HG02610 (cell line): ENCODE measurements at regions not wholly inside any gene's neighbourhood (a gene's known extent, or its start where the extent isn't known, plus 50 kb on each side); places are given as distances from the start of the nearest gene placed in this dataset.

Experiments
- ATAC-seq: cut with Tn5 transposase; IDR thresholded peaks from one replicate; pipeline ENCODE4 v1.9.1; 2021; ENCODE audit warnings: mild to moderate bottlenecking, moderate library complexity; ENCODE audit not compliant: unreplicated experiment

GRCh38 chr4:24476282-24476681 is 108.1 kb downstream of the DHX15 start:
- no peak for ATAC-seq

DNA sequence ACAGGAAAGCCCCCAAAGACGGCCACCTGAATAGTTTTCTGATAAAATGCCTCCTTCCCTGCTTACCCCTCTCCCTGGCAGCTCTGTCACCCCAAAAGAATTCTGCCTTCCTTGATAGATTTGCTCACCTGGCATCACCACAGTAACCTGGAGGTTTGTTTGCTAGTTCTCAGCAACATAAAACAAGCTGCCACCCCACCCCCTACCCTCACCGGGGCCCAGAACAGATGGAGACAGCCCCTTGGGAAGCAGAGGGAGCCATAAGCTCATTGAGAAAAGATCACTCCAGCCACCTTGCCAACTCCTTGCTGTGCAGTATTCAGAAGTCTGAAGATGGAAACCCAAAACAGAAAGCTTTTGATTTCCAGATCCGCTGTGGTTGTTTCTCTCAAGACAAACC is 108.6 kb downstream of the DHX15 start:
- no peak for ATAC-seq

DNA sequence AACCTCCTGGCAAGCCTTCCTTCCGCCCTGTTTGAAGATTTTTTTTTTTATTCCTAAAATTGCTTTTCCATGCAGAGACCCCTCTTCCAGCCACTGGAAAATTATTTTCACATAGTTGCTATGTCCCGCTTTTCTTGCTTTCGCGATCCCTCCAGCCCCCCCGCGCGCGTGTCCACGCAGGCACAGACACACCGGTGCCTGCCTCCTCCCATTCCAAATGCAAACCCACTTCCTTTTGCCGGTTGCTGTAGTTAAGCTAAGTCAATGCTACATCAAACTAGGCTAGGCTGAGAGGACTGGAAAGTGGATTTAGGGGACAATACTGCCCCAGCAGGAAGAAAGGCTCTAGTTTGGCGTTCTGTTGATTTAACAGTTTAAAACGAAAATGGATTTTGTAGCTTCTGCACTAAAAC is 111.0 kb downstream of the DHX15 start:
- no peak for ATAC-seq

- ATAC-seq: peak; percentile 60
These were observed 111.6 kb downstream of the DHX15 start for GRCh38 chr4:24472514-24473308.

GRCh38 chr4:24472161-24472510 is 112.2 kb downstream of the DHX15 start:
- no peak for ATAC-seq

GRCh38 chr4:24471486-24472160 is 112.7 kb downstream of the DHX15 start:
- no peak for ATAC-seq

DNA sequence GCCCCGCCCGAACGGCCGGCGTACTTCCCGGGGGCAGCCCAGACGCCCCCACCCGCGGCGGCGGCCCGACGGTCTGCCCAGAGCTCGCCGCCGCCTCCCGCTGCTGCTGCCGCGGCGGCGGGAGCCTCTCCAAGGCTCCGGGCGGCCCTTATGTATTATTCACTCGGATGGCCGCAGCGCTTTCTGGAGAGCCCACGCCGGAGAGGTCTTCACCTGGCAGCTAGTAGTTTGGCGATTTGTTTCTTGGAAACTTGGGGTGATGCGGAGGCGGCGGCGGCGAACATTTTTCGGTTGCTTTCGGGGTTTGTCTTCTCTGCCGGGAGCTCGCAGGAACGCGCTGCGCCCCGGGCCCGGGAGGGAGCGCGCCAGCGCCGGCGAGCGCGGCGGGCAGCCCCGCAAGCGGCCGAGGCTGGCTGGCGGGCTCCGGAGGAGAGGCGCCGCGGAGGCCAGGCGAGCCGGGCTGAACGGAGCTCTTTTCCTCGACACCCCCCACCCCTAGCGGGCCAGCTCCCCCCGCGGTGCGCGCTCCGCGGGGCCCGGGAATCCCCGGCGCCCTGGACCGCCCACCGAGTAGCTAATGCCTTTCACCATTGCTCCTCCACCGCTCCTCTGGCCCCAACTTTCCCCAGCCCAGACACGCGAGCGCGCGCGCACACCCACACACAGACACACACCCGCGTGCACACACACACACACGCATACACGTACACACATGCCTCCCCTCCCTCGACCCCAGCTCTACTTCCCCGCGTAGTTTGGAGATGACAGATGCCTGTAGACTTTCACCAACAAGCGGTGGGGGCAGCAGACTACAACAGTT is 113.5 kb downstream of the DHX15 start:
- no peak for ATAC-seq

- no peak for ATAC-seq
These were observed 116.3 kb downstream of the DHX15 start for GRCh38 chr4:24468071-24468470.

DNA sequence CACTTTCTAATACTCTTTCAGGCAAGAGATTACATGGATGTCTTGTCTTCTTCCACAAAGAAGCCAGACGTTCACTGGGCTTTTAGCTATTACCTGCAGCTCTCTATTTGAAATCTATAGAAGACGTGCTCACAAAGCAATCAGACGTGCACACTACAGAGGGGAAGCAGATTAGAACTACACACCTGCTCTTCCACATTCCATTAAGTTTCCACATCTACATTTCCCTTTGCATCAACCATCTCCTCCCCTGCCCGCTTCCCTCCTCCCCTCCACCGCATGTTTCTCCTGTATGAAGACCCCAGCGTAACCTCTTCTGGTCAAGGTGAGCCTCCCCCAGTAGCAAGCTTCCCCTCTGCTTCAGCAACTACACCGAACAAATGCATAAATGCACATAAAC is 119.8 kb downstream of the DHX15 start:
- ATAC-seq: no peak

- ATAC-seq: no peak
These were observed 127.9 kb downstream of the DHX15 start for GRCh38 chr4:24456431-24456830.

GRCh38 chr4:24453951-24454350 is 130.4 kb downstream of the DHX15 start:
- ATAC-seq: no peak

DNA sequence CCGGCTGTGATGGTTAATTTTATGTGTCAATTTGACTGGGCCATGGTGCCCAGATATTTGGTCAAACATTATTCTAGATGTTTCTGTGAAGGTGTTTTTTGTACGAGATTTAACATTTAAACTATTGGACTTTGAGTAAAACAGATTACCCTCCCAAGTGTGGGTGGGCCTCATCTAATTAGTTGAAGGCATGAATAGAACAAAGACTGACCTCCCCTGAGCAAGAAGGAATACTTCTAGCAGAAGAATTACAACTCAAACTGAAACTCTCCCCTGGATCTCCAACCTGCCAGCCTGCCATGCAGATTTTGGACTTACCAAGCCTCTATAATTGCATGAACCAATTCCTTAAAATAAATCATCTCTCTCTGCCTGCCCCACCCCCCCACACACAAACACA is 132.5 kb downstream of the DHX15 start:
- no peak for ATAC-seq

- ATAC-seq: no peak
These were observed 141.2 kb downstream of the DHX15 start for GRCh38 chr4:24443200-24443599.

DNA sequence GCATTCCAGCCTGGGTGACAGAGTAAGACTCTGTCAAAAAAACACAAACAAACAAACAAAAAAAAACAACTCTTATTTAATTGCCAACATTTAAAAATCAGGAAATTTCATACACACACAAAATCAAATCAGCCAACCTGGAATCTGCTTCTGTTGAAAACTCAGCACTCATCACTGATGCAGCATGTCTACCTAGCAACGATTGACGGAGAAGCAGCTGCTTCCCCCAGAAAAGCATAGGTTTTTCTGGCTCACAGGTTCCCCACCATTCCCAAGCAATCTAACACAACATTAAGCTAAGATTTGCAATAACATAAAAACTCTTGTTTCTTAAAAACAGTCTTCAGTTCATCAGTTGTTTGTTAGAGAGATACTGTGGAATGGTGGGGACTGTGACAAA is 143.6 kb downstream of the DHX15 start:
- ATAC-seq: no peak

GRCh38 chr4:24434241-24434640 is 150.1 kb downstream of the DHX15 start:
- ATAC-seq: no peak

- ATAC-seq: no peak
These were observed 150.7 kb downstream of the DHX15 start for GRCh38 chr4:24433515-24434214.

DNA sequence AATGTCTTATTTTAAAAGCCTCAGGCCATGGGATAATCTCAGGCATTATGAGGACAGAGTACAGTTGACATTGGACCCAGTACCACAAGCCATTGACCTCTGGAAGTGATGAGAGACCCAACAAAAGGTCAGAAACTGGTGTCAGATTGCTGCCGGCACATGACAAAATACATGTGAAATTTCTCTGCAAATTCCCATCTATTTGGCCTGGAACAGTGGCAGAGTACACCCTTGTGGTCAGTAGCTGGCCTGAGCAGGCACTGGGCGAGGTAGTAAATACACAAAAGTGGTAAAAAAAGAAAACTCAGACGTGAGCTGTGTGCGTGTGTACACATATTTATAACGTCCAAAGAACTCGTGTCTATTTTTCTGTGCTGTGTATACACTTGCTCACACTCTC is 155.5 kb downstream of the DHX15 start:
- ATAC-seq: no peak

DNA sequence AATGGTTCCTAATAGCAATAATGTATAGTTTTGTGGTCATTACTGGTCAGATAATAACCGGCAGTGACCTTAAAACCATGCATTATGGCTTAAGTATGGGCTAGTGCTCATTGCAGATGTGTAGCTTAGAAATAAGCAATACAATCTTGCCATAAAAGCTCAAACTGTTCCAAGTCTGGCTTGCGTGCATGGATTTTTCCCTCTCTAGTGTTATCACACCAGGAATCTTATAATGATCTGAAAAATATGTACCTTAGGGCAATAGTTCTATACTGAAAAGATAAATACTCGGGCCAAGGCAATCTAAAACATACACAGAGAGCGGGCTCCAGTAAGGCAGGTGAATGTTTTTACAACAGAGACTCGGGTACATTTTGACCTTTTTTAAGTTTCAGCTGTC is 157.8 kb downstream of the DHX15 start:
- no peak for ATAC-seq

DNA sequence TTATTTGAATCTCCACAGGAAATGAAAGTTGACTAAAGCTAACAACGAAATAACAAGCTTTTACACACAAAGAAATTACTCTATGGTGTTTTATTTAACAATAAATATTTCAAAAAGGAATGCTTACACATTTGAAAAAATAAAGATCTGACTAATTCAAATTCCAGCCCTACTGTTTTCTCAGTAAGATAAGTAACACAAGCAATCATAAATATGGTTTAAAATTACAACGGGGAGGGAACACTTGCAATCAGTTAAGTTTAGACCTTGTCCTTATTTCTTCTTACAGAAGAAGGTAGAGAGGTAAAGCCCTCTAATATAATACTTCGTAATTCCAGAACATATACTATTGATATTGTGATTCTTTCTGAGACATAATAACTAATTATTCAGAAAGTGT is 158.5 kb downstream of the DHX15 start:
- ATAC-seq: no peak

DNA sequence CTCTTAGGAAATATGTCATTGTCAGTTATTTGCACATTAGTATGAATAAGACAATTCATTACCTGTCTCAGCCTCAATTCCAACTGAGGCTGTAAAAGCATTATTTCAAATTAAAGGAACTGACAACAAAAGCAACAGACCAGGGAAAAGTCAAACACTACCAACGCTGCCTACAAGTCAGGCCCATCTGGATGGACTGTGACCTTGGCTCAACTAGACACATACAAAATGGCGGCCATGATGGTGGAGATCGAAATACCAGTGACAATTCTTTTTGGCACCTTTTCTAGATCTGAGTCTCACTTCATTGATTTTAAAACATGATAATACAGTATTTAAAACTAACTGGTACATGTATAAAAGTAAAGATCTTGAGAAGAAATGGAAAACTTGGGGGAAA is 160.7 kb downstream of the DHX15 start:
- no peak for ATAC-seq

DNA sequence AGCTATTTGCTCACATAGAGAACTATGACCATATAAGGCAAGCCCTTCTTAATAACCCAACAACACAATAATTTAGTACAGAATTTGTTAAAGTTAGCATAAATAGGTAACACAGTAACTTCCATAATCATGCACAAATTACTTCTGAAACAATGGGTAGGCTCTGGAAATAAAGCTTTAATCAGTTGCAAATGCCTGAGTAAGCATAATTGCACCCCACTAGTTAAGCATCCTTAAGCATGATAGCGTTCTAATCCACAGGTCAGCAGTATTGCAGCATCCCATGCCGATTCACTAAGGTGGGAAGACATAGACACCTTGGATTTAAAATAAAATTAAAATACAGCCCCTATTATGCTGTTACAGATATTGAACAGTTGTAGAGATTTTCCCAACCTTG is 161.7 kb downstream of the DHX15 start:
- ATAC-seq: no peak
